A549 (cell line): ENCODE measurements at regions not wholly inside any gene's neighbourhood (a gene's known extent, or its start where the extent isn't known, plus 50 kb on each side); places are given as distances from the start of the nearest gene placed in this dataset.

Source experiments
- BHLHE40 ChIP-seq: IDR thresholded peaks from 2 replicates; pipeline ENCODE4 v1.6.1; 2012; ENCODE audit warnings: low read depth, low read length, inconsistent platforms
- CTCF ChIP-seq: fragments of >200 bp; sonication (Bioruptor Twin); formaldehyde crosslinking; IDR thresholded peaks from 3 replicates; pipeline ENCODE4 v1.5.1; 2016
- ELK1 ChIP-seq: fragments of 150-350 bp; IDR thresholded peaks from 2 replicates; pipeline ENCODE4 v1.6.1; 2014; ENCODE audit warnings: low read depth, mild to moderate bottlenecking, low read length

GRCh38 chr20:52346797-52347196 lies 155.2 kb upstream of the ZFP64 start:
- TF ChIP-seq ELK1 (no peak), CTCF (no peak), BHLHE40 (no peak)
